HEK293 (cell line): ENCODE measurements at regions not wholly inside any gene's neighbourhood (a gene's known extent, or its start where the extent isn't known, plus 50 kb on each side); places are given as distances from the start of the nearest gene placed in this dataset.

Experiments used
- CTCF ChIA-PET: fragments of 350-600 bp; formaldehyde crosslinking; extraction: SDS; loops from one replicate; lab custom pipeline; 2021; ENCODE audit warnings: antibody characterized with exemption; lab: Yijun Ruan, JAX
- POLR2A ChIA-PET: fragments of 300-600 bp; formaldehyde crosslinking; extraction: SDS; loops from one replicate; lab custom pipeline; 2020; ENCODE audit warnings: antibody characterized with exemption, inconsistent platforms; lab: Yijun Ruan, JAX
- H3K27ac ChIP-seq: fragments of 200-500 bp; sonication (Bioruptor generic); 2 replicates; pipeline ENCODE4 v1.5.1; 2014; ENCODE audit warnings: low read depth, low read length, control low read depth, inconsistent platforms; ENCODE audit errors: extremely low read depth
- H3K36me3 ChIP-seq, 2 experiments: fragments of 200-500 bp in 1 of 2; sonication (Bioruptor generic) in 1 of 2; 1 replicate in 1 of 2; 2 replicates in 1 of 2; pipeline ENCODE4 v1.5.1; 2014 to 2017; ENCODE audit warnings: inconsistent platforms in 2 of 2, low read length in 2 of 2; ENCODE audit not compliant: control insufficient read depth in 2 of 2, insufficient read depth in 1 of 2
- H3K4me1 ChIP-seq: fragments of 200-500 bp; sonication (Bioruptor generic); 2 replicates; pipeline ENCODE4 v1.5.1; 2014; ENCODE audit warnings: mild to moderate bottlenecking, low read length, inconsistent platforms; ENCODE audit not compliant: control insufficient read depth, insufficient read depth
- H3K4me3 ChIP-seq: 2 replicates; pipeline ENCODE4 v1.5.1; 2011; ENCODE audit warnings: low read depth, mild to moderate bottlenecking, control low read depth, low read length, moderate library complexity
- H3K9me3 ChIP-seq: fragments of 200-500 bp; sonication (Bioruptor generic); 2 replicates; pipeline ENCODE4 v1.5.1; 2014; ENCODE audit warnings: low read depth, low read length, inconsistent platforms; ENCODE audit not compliant: control insufficient read depth, insufficient read depth
- BCL11A ChIP-seq: fragments of 450-650 bp; formaldehyde crosslinking; IDR thresholded peaks from 2 replicates; pipeline ENCODE4 v1.5.1; 2016; ENCODE audit warnings: low read depth, missing biosample characterization, missing genetic modification characterization
- GFI1B ChIP-seq: fragments of 450-650 bp; formaldehyde crosslinking; IDR thresholded peaks from 2 replicates; pipeline ENCODE4 v1.5.1; 2016; ENCODE audit warnings: missing biosample characterization, missing genetic modification characterization
- GLI2 ChIP-seq: fragments of 450-650 bp; formaldehyde crosslinking; IDR thresholded peaks from 2 replicates; pipeline ENCODE4; 2017; ENCODE audit warnings: missing biosample characterization, missing genetic modification characterization, low read depth, borderline replicate concordance
- HOXD13 ChIP-seq: sonication (generic); formaldehyde crosslinking; IDR thresholded peaks from 2 replicates; pipeline ENCODE4 v1.8.0; 2022; ENCODE audit warnings: missing genetic modification reagents, borderline replicate concordance
- IKZF3 ChIP-seq: fragments of 450-650 bp; IDR thresholded peaks from 2 replicates; pipeline ENCODE4 v1.5.0; 2018; ENCODE audit warnings: missing biosample characterization, mild to moderate bottlenecking, missing genetic modification characterization, moderate library complexity
- KLF16 ChIP-seq: fragments of 450-650 bp; formaldehyde crosslinking; IDR thresholded peaks from 2 replicates; pipeline ENCODE4 v1.5.1; 2017; ENCODE audit warnings: missing biosample characterization, missing genetic modification characterization
- ZBTB20 ChIP-seq: fragments of 450-650 bp; formaldehyde crosslinking; IDR thresholded peaks from 2 replicates; pipeline ENCODE4 v1.5.1; 2016; ENCODE audit warnings: missing biosample characterization, missing genetic modification characterization
- ZNF112 ChIP-seq: fragments of 450-650 bp; formaldehyde crosslinking; IDR thresholded peaks from 2 replicates; pipeline ENCODE4 v1.5.0; 2017; ENCODE audit warnings: missing biosample characterization, missing genetic modification characterization
- ZNF155 ChIP-seq: fragments of 450-650 bp; formaldehyde crosslinking; IDR thresholded peaks from 2 replicates; pipeline ENCODE4 v1.5.1; 2016; ENCODE audit warnings: missing biosample characterization, missing genetic modification characterization
- ZNF223 ChIP-seq: fragments of 450-650 bp; formaldehyde crosslinking; IDR thresholded peaks from 2 replicates; pipeline ENCODE4 v1.5.1; 2016; ENCODE audit warnings: missing biosample characterization, missing genetic modification characterization
- ZNF24 ChIP-seq: fragments of 450-650 bp; formaldehyde crosslinking; IDR thresholded peaks from 2 replicates; pipeline ENCODE4 v1.5.1; 2016; ENCODE audit warnings: missing biosample characterization, missing genetic modification characterization
- ZNF335 ChIP-seq: fragments of 450-650 bp; formaldehyde crosslinking; conservative IDR thresholded peaks from 2 replicates; pipeline ENCODE4 v1.5.1; 2016; ENCODE audit warnings: missing biosample characterization, missing genetic modification characterization
- ZNF548 ChIP-seq: fragments of 450-650 bp; formaldehyde crosslinking; IDR thresholded peaks from 2 replicates; pipeline ENCODE4 v1.5.1; 2016; ENCODE audit warnings: missing biosample characterization, missing genetic modification characterization
- ZNF555 ChIP-seq: fragments of 450-650 bp; formaldehyde crosslinking; conservative IDR thresholded peaks from 2 replicates; pipeline ENCODE4 v1.5.1; 2017; ENCODE audit warnings: missing biosample characterization, mild to moderate bottlenecking, missing genetic modification characterization, inconsistent platforms
- ZNF571 ChIP-seq: fragments of 450-650 bp; formaldehyde crosslinking; IDR thresholded peaks from 2 replicates; pipeline ENCODE4 v1.5.0; 2017; ENCODE audit warnings: missing biosample characterization, missing genetic modification characterization
- ZNF596 ChIP-seq: fragments of 450-650 bp; IDR thresholded peaks from 2 replicates; pipeline ENCODE4 v1.5.0; 2018; ENCODE audit warnings: missing biosample characterization, mild to moderate bottlenecking, missing genetic modification characterization, moderate library complexity
- ZNF654 ChIP-seq: fragments of 450-650 bp; formaldehyde crosslinking; IDR thresholded peaks from 2 replicates; pipeline ENCODE4 v1.5.1; 2016; ENCODE audit warnings: low read depth, missing biosample characterization, missing genetic modification characterization
- ZNF768 ChIP-seq: fragments of 450-650 bp; formaldehyde crosslinking; IDR thresholded peaks from 2 replicates; pipeline ENCODE4 v1.5.1; 2018; ENCODE audit warnings: missing biosample characterization, mild to moderate bottlenecking, missing genetic modification characterization
- ZSCAN16 ChIP-seq: fragments of 450-650 bp; formaldehyde crosslinking; IDR thresholded peaks from 2 replicates; pipeline ENCODE4 v1.5.1; 2016; ENCODE audit warnings: missing biosample characterization, missing genetic modification characterization
- TF ChIP-seq, protein P1 (sequence below): fragments of 450-650 bp; formaldehyde crosslinking; IDR thresholded peaks from 2 replicates; pipeline ENCODE4 v1.5.1; 2016; ENCODE audit warnings: missing biosample characterization, missing genetic modification characterization
- TF ChIP-seq, protein P2 (sequence below): fragments of 450-650 bp; formaldehyde crosslinking; IDR thresholded peaks from 2 replicates; pipeline ENCODE4 v1.5.1; 2016; ENCODE audit warnings: missing biosample characterization, missing genetic modification characterization
- TF ChIP-seq, protein P3 (sequence below): fragments of 450-650 bp; formaldehyde crosslinking; IDR thresholded peaks from 2 replicates; pipeline ENCODE4 v1.5.1; 2016; ENCODE audit warnings: missing biosample characterization, missing genetic modification characterization, borderline replicate concordance
- TF ChIP-seq, protein P4 (sequence below): fragments of 450-650 bp; formaldehyde crosslinking; IDR thresholded peaks from 2 replicates; pipeline ENCODE4 v1.5.1; 2016; ENCODE audit warnings: missing biosample characterization, missing genetic modification characterization
- TF ChIP-seq, protein P5 (sequence below): fragments of 450-650 bp; IDR thresholded peaks from 2 replicates; pipeline ENCODE4 v1.5.1; 2018; ENCODE audit warnings: missing biosample characterization, mild to moderate bottlenecking, missing genetic modification characterization

DNA sequence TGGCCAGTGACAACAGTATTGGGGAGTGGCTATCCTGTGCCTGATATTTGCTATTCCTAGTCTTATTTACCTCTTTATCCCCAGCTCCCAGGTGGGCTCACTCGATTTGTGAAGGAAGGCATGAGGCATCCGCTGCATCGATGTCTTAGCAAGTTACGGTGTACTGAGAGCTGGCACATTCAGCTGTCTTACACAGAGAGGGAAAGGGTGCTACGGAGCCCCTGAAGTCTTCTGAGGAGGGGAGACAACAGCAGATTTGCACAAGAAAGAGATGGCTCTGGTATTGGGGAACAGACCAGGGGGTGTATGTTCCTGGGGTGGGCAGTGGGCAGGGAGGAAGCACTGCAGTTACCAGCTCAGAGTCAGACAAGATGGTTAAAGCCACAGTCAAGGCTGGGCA, 172.6 kb downstream of the FGF18 start:
- Histone ChIP-seq H3K27ac (no peak overlapping the region), H3K4me3 (no peak overlapping the region), H3K4me1 (no peaks in the 10 kb centered on the region), H3K36me3 (no peaks in the 10 kb centered on the region), H3K9me3 (no peaks in the 10 kb centered on the region)
- TF ChIP-seq, protein P1, sequence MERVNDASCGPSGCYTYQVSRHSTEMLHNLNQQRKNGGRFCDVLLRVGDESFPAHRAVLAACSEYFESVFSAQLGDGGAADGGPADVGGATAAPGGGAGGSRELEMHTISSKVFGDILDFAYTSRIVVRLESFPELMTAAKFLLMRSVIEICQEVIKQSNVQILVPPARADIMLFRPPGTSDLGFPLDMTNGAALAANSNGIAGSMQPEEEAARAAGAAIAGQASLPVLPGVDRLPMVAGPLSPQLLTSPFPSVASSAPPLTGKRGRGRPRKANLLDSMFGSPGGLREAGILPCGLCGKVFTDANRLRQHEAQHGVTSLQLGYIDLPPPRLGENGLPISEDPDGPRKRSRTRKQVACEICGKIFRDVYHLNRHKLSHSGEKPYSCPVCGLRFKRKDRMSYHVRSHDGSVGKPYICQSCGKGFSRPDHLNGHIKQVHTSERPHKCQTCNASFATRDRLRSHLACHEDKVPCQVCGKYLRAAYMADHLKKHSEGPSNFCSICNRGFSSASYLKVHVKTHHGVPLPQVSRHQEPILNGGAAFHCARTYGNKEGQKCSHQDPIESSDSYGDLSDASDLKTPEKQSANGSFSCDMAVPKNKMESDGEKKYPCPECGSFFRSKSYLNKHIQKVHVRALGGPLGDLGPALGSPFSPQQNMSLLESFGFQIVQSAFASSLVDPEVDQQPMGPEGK (tag by site-specific recombination) = no peak
- TF ChIP-seq ZSCAN16 (tag by site-specific recombination) = no peak
- TF ChIP-seq ZNF548 (tag by site-specific recombination) = no peak
- TF ChIP-seq, protein P2, sequence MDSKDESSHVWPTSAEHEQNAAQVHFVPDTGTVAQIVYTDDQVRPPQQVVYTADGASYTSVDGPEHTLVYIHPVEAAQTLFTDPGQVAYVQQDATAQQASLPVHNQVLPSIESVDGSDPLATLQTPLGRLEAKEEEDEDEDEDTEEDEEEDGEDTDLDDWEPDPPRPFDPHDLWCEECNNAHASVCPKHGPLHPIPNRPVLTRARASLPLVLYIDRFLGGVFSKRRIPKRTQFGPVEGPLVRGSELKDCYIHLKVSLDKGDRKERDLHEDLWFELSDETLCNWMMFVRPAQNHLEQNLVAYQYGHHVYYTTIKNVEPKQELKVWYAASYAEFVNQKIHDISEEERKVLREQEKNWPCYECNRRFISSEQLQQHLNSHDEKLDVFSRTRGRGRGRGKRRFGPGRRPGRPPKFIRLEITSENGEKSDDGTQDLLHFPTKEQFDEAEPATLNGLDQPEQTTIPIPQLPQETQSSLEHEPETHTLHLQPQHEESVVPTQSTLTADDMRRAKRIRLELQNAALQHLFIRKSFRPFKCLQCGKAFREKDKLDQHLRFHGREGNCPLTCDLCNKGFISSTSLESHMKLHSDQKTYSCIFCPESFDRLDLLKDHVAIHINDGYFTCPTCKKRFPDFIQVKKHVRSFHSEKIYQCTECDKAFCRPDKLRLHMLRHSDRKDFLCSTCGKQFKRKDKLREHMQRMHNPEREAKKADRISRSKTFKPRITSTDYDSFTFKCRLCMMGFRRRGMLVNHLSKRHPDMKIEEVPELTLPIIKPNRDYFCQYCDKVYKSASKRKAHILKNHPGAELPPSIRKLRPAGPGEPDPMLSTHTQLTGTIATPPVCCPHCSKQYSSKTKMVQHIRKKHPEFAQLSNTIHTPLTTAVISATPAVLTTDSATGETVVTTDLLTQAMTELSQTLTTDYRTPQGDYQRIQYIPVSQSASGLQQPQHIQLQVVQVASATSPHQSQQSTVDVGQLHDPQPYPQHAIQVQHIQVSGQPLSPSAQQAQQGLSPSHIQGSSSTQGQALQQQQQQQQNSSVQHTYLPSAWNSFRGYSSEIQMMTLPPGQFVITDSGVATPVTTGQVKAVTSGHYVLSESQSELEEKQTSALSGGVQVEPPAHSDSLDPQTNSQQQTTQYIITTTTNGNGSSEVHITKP = no peak
- TF ChIP-seq BCL11A (tag by site-specific recombination) = no peak
- TF ChIP-seq ZNF24 = no peak
- TF ChIP-seq, protein P3, sequence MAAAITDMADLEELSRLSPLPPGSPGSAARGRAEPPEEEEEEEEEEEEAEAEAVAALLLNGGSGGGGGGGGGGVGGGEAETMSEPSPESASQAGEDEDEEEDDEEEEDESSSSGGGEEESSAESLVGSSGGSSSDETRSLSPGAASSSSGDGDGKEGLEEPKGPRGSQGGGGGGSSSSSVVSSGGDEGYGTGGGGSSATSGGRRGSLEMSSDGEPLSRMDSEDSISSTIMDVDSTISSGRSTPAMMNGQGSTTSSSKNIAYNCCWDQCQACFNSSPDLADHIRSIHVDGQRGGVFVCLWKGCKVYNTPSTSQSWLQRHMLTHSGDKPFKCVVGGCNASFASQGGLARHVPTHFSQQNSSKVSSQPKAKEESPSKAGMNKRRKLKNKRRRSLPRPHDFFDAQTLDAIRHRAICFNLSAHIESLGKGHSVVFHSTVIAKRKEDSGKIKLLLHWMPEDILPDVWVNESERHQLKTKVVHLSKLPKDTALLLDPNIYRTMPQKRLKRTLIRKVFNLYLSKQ (tag by site-specific recombination) = no peak
- TF ChIP-seq GFI1B = no peak
- TF ChIP-seq ZNF112 = no peak
- TF ChIP-seq HOXD13 = no peak
- no peak for TF ChIP-seq ZBTB20
- no peak for TF ChIP-seq IKZF3 (tag by site-specific recombination)
- TF ChIP-seq ZNF596 (tag by site-specific recombination) = no peak
- no peak for TF ChIP-seq ZNF571
- TF ChIP-seq ZNF223 (tag by site-specific recombination) = no peak
- ChIA-PET POLR2A (no interaction called here), CTCF (interaction anchor here (0.6 kb wide), 2 partner anchors 14 to 464 kb away, joined by 4 read pairs; no protein-coding TSS in a partner anchor)

DNA sequence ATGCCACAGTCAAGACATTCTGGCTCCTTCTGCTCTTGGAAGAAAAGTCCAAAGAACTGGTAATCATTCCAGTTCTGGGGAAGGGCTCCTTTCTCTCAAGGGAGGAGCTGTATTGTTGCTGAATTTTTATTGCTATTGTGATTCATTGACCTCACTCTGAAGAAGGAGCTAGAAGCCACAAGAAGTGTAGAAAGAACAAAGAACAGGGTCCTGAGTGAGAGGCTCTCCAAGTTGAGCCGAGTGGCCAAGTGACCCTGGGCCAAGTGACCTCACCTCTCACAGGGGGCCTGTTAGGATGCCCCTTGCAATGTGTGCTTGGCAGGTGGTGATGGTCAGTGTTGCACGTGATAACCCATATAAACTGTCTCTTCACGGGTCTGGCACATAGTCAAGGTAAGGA, 173.3 kb downstream of the FGF18 start:
- Histone ChIP-seq H3K4me3 (no peak overlapping the region), H3K4me1 (no peaks in the 10 kb centered on the region), H3K36me3 (no peaks in the 10 kb centered on the region), H3K27ac (no peak overlapping the region), H3K9me3 (no peaks in the 10 kb centered on the region)
- ChIA-PET POLR2A (no interaction called here), CTCF (interaction anchor here (0.7 kb wide), 1 partner anchor 250 kb away, joined by 3 read pairs; no protein-coding TSS in a partner anchor)
- TF ChIP-seq ZNF335 (no peak), ZNF654 (tag by site-specific recombination) (no peak), ZNF555 (no peak), ZNF155 (tag by site-specific recombination) (no peak), ZNF768 (tag by site-specific recombination) (no peak), GLI2 (tag by site-specific recombination) (no peak), KLF16 (tag by site-specific recombination) (no peak)
- TF ChIP-seq, protein P4, sequence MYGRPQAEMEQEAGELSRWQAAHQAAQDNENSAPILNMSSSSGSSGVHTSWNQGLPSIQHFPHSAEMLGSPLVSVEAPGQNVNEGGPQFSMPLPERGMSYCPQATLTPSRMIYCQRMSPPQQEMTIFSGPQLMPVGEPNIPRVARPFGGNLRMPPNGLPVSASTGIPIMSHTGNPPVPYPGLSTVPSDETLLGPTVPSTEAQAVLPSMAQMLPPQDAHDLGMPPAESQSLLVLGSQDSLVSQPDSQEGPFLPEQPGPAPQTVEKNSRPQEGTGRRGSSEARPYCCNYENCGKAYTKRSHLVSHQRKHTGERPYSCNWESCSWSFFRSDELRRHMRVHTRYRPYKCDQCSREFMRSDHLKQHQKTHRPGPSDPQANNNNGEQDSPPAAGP = no peak
- TF ChIP-seq, protein P5, sequence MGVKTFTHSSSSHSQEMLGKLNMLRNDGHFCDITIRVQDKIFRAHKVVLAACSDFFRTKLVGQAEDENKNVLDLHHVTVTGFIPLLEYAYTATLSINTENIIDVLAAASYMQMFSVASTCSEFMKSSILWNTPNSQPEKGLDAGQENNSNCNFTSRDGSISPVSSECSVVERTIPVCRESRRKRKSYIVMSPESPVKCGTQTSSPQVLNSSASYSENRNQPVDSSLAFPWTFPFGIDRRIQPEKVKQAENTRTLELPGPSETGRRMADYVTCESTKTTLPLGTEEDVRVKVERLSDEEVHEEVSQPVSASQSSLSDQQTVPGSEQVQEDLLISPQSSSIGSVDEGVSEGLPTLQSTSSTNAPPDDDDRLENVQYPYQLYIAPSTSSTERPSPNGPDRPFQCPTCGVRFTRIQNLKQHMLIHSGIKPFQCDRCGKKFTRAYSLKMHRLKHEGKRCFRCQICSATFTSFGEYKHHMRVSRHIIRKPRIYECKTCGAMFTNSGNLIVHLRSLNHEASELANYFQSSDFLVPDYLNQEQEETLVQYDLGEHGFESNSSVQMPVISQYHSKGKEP (tag by site-specific recombination) = no peak
